H9 (cell line): ENCODE measurements at regions not wholly inside any gene's neighbourhood (a gene's known extent, or its start where the extent isn't known, plus 50 kb on each side); places are given as distances from the start of the nearest gene placed in this dataset.

ENCODE experiments used
- DNase-seq: peaks from one replicate; pipeline ENCODE4 v3.0.0-alpha.2; 2017
- H2AFZ ChIP-seq: one replicate; pipeline ENCODE4 v1.6.1; 2013; ENCODE audit warnings: mild to moderate bottlenecking, low read length, control low read depth, moderate library complexity
- H2AK5ac ChIP-seq: 2 replicates; pipeline ENCODE4 v1.6.1; 2013; ENCODE audit warnings: low read length, control low read depth, mixed read lengths; ENCODE audit not compliant: insufficient read length
- H2BK120ac ChIP-seq: one replicate; pipeline ENCODE4 v1.6.1; 2013; ENCODE audit warnings: low read depth, mild to moderate bottlenecking, low read length, control low read depth, inconsistent platforms; ENCODE audit not compliant: poor library complexity, severe bottlenecking
- H2BK12ac ChIP-seq: 2 replicates; pipeline ENCODE4 v1.6.1; 2013; ENCODE audit warnings: low read length, control low read depth, mixed read lengths, low read depth; ENCODE audit not compliant: insufficient read length
- H2BK15ac ChIP-seq: 2 replicates; pipeline ENCODE4 v1.6.1; 2013; ENCODE audit warnings: low read depth, low read length, control low read depth
- H2BK20ac ChIP-seq: one replicate; pipeline ENCODE4 v1.6.1; 2013; ENCODE audit warnings: low read depth, mild to moderate bottlenecking, low read length, control low read depth, inconsistent platforms; ENCODE audit not compliant: poor library complexity, severe bottlenecking
- H2BK5ac ChIP-seq: 2 replicates; pipeline ENCODE4 v1.6.1; 2013; ENCODE audit warnings: low read length, control low read depth, mixed read lengths; ENCODE audit not compliant: insufficient read length
- H3K14ac ChIP-seq: 2 replicates; pipeline ENCODE4 v1.6.1; 2013; ENCODE audit warnings: low read length, control low read depth; ENCODE audit not compliant: insufficient read depth
- H3K18ac ChIP-seq: 2 replicates; pipeline ENCODE4 v1.6.1; 2013; ENCODE audit warnings: low read depth, mild to moderate bottlenecking, mixed read lengths, low read length, control low read depth; ENCODE audit not compliant: insufficient read length
- H3K23ac ChIP-seq: 2 replicates; pipeline ENCODE4 v1.6.1; 2013; ENCODE audit warnings: low read length, control low read depth, mixed read lengths, low read depth; ENCODE audit not compliant: insufficient read length
- H3K23me2 ChIP-seq: 2 replicates; pipeline ENCODE4 v1.6.1; 2013; ENCODE audit warnings: low read depth, mild to moderate bottlenecking, mixed read lengths, low read length, control low read depth; ENCODE audit not compliant: insufficient read length, poor library complexity, severe bottlenecking
- H3K27ac ChIP-seq: 2 replicates; pipeline ENCODE4 v1.5.1; 2013; ENCODE audit warnings: low read length, control low read depth, mixed read lengths, low read depth; ENCODE audit not compliant: insufficient read length
- H3K27me3 ChIP-seq: 2 replicates; pipeline ENCODE4 v1.6.1; 2013; ENCODE audit warnings: low read length, control low read depth, inconsistent platforms; ENCODE audit not compliant: insufficient read depth
- H3K4ac ChIP-seq: 2 replicates; pipeline ENCODE4 v1.6.1; 2013; ENCODE audit warnings: low read depth, mild to moderate bottlenecking, control low read depth, inconsistent platforms, low read length, moderate library complexity
- H3K4me1 ChIP-seq: 2 replicates; pipeline ENCODE4 v1.6.1; 2013; ENCODE audit warnings: low read length, control low read depth, inconsistent platforms; ENCODE audit not compliant: insufficient read depth
- H3K4me2 ChIP-seq: 2 replicates; pipeline ENCODE4 v1.6.1; 2013; ENCODE audit warnings: low read length, control low read depth, mixed read lengths; ENCODE audit not compliant: insufficient read length, insufficient read depth
- H3K56ac ChIP-seq: 2 replicates; pipeline ENCODE4 v1.6.1; 2013; ENCODE audit warnings: low read depth, mild to moderate bottlenecking, mixed read lengths, low read length, control low read depth; ENCODE audit not compliant: insufficient read length
- H3K79me1 ChIP-seq: 2 replicates; pipeline ENCODE4 v1.6.1; 2013; ENCODE audit warnings: low read depth, mild to moderate bottlenecking, moderate library complexity, low read length, control low read depth, inconsistent platforms; ENCODE audit not compliant: insufficient read depth, poor library complexity, severe bottlenecking
- H3K79me2 ChIP-seq: 2 replicates; pipeline ENCODE4 v1.6.1; 2013; ENCODE audit warnings: low read length, control low read depth, inconsistent platforms; ENCODE audit not compliant: insufficient read depth
- H3K9ac ChIP-seq: 2 replicates; pipeline ENCODE4 v1.6.1; 2013; ENCODE audit warnings: low read length, control low read depth, mixed read lengths; ENCODE audit not compliant: insufficient read length; ENCODE audit errors: extremely low read depth
- H3K9me3 ChIP-seq: one replicate; pipeline ENCODE4 v1.6.1; 2013; ENCODE audit warnings: low read depth, low read length, inconsistent platforms; ENCODE audit not compliant: control insufficient read depth
- H3T11ph ChIP-seq: one replicate; pipeline ENCODE4 v1.6.1; 2013; ENCODE audit warnings: mild to moderate bottlenecking, low read length, control low read depth, inconsistent platforms
- H4K20me1 ChIP-seq: one replicate; pipeline ENCODE4 v1.6.1; 2013; ENCODE audit not compliant: control insufficient read depth, insufficient read length, insufficient read depth
- H4K5ac ChIP-seq: 2 replicates; pipeline ENCODE4 v1.6.1; 2013; ENCODE audit warnings: low read depth, mild to moderate bottlenecking, mixed read lengths, low read length, control low read depth; ENCODE audit not compliant: insufficient read length
- H4K8ac ChIP-seq: replicated peaks from 2 replicates; pipeline ENCODE4 v1.6.1; 2013; ENCODE audit warnings: low read length, control low read depth, mixed read lengths, low read depth; ENCODE audit not compliant: insufficient read length
- H4K91ac ChIP-seq: 2 replicates; pipeline ENCODE4 v1.6.1; 2013; ENCODE audit warnings: low read depth, mild to moderate bottlenecking, moderate library complexity, mixed read lengths, low read length, control low read depth; ENCODE audit not compliant: insufficient read length
- H3K27ac Mint-ChIP-seq, 3 experiments: 2 replicates in 2 of 3; 3 replicates in 1 of 3; pipeline ENCODE4 v1.8.0; 2020 to 2021; ENCODE audit warnings: mixed read lengths in 3 of 3, mild to moderate bottlenecking in 1 of 3, moderate library complexity in 1 of 3
- H3K27me3 Mint-ChIP-seq: 2 replicates; pipeline ENCODE4 v1.8.0; 2021; ENCODE audit warnings: low read depth, mild to moderate bottlenecking, moderate library complexity, mixed read lengths
- H3K36me3 Mint-ChIP-seq, 3 experiments: 2 replicates in 2 of 3; 3 replicates in 1 of 3; pipeline ENCODE4 v1.8.0; 2020 to 2021; ENCODE audit warnings: low read depth in 3 of 3, mixed read lengths in 3 of 3; ENCODE audit not compliant: insufficient read depth in 1 of 3
- H3K4me1 Mint-ChIP-seq, 2 experiments: 2 replicates each; pipeline ENCODE4 v1.8.0; 2020; ENCODE audit warnings: mixed read lengths in 2 of 2
- H3K4me3 Mint-ChIP-seq, 2 experiments: 2 replicates in 1 of 2; 3 replicates in 1 of 2; pipeline ENCODE4 v1.8.0; 2020 to 2021; ENCODE audit warnings: mild to moderate bottlenecking in 2 of 2, mixed read lengths in 2 of 2, moderate library complexity in 1 of 2
- H3K9me3 Mint-ChIP-seq, 2 experiments: 2 replicates in 1 of 2; 3 replicates in 1 of 2; pipeline ENCODE4 v1.8.0; 2020; ENCODE audit warnings: mild to moderate bottlenecking in 2 of 2, mixed read lengths in 2 of 2, moderate library complexity in 1 of 2
- WGBS: extraction: QIAGEN DNeasy Blood & Tissue Kit; methylation state at CpG from one replicate; pipeline ENCODE4 v1.1.7; 2013; ENCODE audit warnings: missing lambda C conversion rate, low lambda C conversion rate, mixed read lengths; ENCODE audit not compliant: insufficient read length; ENCODE audit errors: extremely low coverage; 5-methylcytosine and 5-hydroxymethylcytosine counted together
- TF ChIP-seq, protein P1 (sequence below): fragments of 200-600 bp; sonication (generic); conservative IDR thresholded peaks from 3 replicates; pipeline ENCODE4 v1.8.0; 2021; ENCODE audit warnings: antibody characterized with exemption, mild to moderate bottlenecking

DNA sequence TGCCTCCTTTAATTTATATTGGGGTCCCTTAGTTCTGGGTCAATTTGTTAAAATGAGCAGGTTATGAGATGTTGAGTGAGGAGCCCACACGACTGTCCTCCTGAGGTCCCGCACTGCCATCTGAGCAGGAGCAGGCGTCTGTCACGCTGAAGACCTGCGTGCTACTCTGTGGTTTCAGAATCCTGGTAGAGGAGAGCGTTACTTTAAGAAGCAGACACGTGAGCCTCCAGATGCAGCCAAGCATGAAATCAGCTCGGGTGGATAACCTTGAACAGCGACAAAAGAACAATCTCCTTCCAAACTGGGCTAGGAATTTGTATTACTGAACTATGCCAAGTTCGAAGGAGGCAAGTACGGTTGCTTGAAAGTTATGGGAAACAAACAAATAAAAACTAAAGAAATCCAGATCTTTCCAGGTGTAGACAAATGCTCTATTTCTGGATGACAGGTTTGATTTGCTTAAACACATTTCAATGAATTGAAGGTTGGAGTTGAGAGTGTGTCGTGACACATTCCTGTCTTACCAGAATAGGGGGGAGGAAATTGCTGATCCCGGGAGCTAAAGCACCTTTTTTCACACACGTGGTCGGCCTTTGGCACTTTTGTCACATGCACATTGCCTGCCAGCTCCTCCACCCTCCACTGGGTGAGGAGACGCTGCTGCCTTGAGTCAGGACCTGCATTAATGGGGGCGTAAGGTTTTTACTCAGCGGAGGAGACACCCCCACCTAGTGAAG, 945.5 kb upstream of the SLC10A2 start:
- H3K4me1 ChIP-seq = no peaks in the 10 kb centered on the region
- no peaks in the 10 kb centered on the region for H3K36me3 Mint-ChIP-seq
- H3K79me2 ChIP-seq = no peaks in the 10 kb centered on the region
- no peak overlapping the region for H4K8ac ChIP-seq
- no peak overlapping the region for H3K18ac ChIP-seq
- H3K4me3 Mint-ChIP-seq = no peak overlapping the region
- no peaks in the 10 kb centered on the region for H3K23me2 ChIP-seq
- no peak overlapping the region for H2BK120ac ChIP-seq
- H4K20me1 ChIP-seq = no peaks in the 10 kb centered on the region
- no peak overlapping the region for H2BK12ac ChIP-seq
- H3K79me1 ChIP-seq = no peaks in the 10 kb centered on the region
- no peak overlapping the region for H3K56ac ChIP-seq
- H3K27me3 Mint-ChIP-seq = no peaks in the 10 kb centered on the region
- H2BK20ac ChIP-seq = no peak overlapping the region
- no peak overlapping the region for H3T11ph ChIP-seq
- H4K91ac ChIP-seq = no peak overlapping the region
- H3K27ac ChIP-seq = no peak overlapping the region
- H2AK5ac ChIP-seq = no peak overlapping the region
- H4K5ac ChIP-seq = no peak overlapping the region
- H3K4me2 ChIP-seq = no peak overlapping the region
- peaks cover 5 to 10% of the 10 kb centered on the region in 2 experiments for H3K4me1 Mint-ChIP-seq
- H2BK15ac ChIP-seq = no peak overlapping the region
- no peaks in the 10 kb centered on the region for H3K27me3 ChIP-seq
- DNase-seq = peak; percentile 31
- no peaks in the 10 kb centered on the region for H3K9me3 ChIP-seq
- peak overlapping the region in 2 of 3 experiments; percentile 1 to 18; a peak in 1 of 7 replicates for H3K27ac Mint-ChIP-seq
- H2BK5ac ChIP-seq = no peak overlapping the region
- no peak overlapping the region for H3K14ac ChIP-seq
- WGBS = no CpG with 5 or more reads among the region's 18 CpGs
- no peak overlapping the region for H3K4ac ChIP-seq
- TF ChIP-seq, protein P1, sequence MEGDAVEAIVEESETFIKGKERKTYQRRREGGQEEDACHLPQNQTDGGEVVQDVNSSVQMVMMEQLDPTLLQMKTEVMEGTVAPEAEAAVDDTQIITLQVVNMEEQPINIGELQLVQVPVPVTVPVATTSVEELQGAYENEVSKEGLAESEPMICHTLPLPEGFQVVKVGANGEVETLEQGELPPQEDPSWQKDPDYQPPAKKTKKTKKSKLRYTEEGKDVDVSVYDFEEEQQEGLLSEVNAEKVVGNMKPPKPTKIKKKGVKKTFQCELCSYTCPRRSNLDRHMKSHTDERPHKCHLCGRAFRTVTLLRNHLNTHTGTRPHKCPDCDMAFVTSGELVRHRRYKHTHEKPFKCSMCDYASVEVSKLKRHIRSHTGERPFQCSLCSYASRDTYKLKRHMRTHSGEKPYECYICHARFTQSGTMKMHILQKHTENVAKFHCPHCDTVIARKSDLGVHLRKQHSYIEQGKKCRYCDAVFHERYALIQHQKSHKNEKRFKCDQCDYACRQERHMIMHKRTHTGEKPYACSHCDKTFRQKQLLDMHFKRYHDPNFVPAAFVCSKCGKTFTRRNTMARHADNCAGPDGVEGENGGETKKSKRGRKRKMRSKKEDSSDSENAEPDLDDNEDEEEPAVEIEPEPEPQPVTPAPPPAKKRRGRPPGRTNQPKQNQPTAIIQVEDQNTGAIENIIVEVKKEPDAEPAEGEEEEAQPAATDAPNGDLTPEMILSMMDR = no peak
- H2AFZ ChIP-seq = no peak overlapping the region
- no peaks in the 10 kb centered on the region for H3K9me3 Mint-ChIP-seq
- H3K23ac ChIP-seq = no peak overlapping the region
- no peak overlapping the region for H3K9ac ChIP-seq
